HG02870 (cell line): ENCODE measurements at regions not wholly inside any gene's neighbourhood (a gene's known extent, or its start where the extent isn't known, plus 50 kb on each side); places are given as distances from the start of the nearest gene placed in this dataset.
"Not testable (repeated sequence)": the region's sequence is repeated elsewhere in the genome, so short reads cannot be mapped to it uniquely, and the experiment has no call there.

Experiments
- ATAC-seq: cut with Tn5 transposase; IDR thresholded peaks from one replicate; pipeline ENCODE4 v1.9.1; 2021; ENCODE audit warnings: mild to moderate bottlenecking, moderate library complexity; ENCODE audit not compliant: unreplicated experiment

GRCh38 chr4:45502471-45502870 lies 621.4 kb downstream of the GABRG1 start:
- ATAC-seq, result no peak

GRCh38 chr4:45484740-45485139 lies 639.1 kb downstream of the GABRG1 start:
- no peak for ATAC-seq

- ATAC-seq, result no peak
Measured at GRCh38 chr4:45482346-45482745, 641.5 kb downstream of the GABRG1 start.

- ATAC-seq, result no peak
Measured at GRCh38 chr4:45477311-45477733, 646.5 kb downstream of the GABRG1 start.

GRCh38 chr4:45475548-45475947 lies 648.3 kb downstream of the GABRG1 start:
- no peak for ATAC-seq

GRCh38 chr4:45472490-45472889 lies 651.4 kb downstream of the GABRG1 start:
- no peak for ATAC-seq

GRCh38 chr4:45471335-45471734 lies 652.5 kb downstream of the GABRG1 start:
- no peak for ATAC-seq

GRCh38 chr4:45467157-45467556 lies 656.7 kb downstream of the GABRG1 start:
- ATAC-seq, result no peak

GRCh38 chr4:45460157-45460556 lies 663.7 kb downstream of the GABRG1 start:
- not testable (repeated sequence) for ATAC-seq

- ATAC-seq, result no peak
Measured at GRCh38 chr4:45455217-45455616, 668.6 kb downstream of the GABRG1 start.

GRCh38 chr4:45453258-45453853 lies 670.5 kb downstream of the GABRG1 start:
- no peak for ATAC-seq

GRCh38 chr4:45442466-45442865 lies 681.4 kb downstream of the GABRG1 start:
- ATAC-seq, result no peak

- no peak for ATAC-seq
Measured at GRCh38 chr4:45438047-45438446, 685.8 kb downstream of the GABRG1 start.

GRCh38 chr4:45437381-45437780 lies 686.5 kb downstream of the GABRG1 start:
- no peak for ATAC-seq

- ATAC-seq, result no peak
Measured at GRCh38 chr4:45425135-45425534, 698.7 kb downstream of the GABRG1 start.

GRCh38 chr4:45423896-45424295 lies 697.5 kb upstream of the GNPDA2 start:
- ATAC-seq, result no peak

- not testable (repeated sequence) for ATAC-seq
Measured at GRCh38 chr4:45420091-45420674, 693.8 kb upstream of the GNPDA2 start.

- ATAC-seq, result no peak
Measured at GRCh38 chr4:45410701-45411210, 684.4 kb upstream of the GNPDA2 start.

- ATAC-seq, result no peak
Measured at GRCh38 chr4:45409536-45409935, 683.2 kb upstream of the GNPDA2 start.

GRCh38 chr4:45408996-45409395 lies 682.6 kb upstream of the GNPDA2 start:
- ATAC-seq, result no peak

- ATAC-seq, result no peak
Measured at GRCh38 chr4:45399116-45399515, 672.8 kb upstream of the GNPDA2 start.

- ATAC-seq, result no peak
Measured at GRCh38 chr4:45385306-45385705, 659.0 kb upstream of the GNPDA2 start.

GRCh38 chr4:45370408-45370807 lies 644.1 kb upstream of the GNPDA2 start:
- no peak for ATAC-seq
